ENCODE measurements at regions not wholly inside any gene's neighbourhood (a gene's known extent, or its start where the extent isn't known, plus 50 kb on each side); places are given as distances from the start of the nearest gene placed in this dataset.
A peak's percentile ranks its signal among the peaks of the same experiment; 100 is the strongest.

DNA sequence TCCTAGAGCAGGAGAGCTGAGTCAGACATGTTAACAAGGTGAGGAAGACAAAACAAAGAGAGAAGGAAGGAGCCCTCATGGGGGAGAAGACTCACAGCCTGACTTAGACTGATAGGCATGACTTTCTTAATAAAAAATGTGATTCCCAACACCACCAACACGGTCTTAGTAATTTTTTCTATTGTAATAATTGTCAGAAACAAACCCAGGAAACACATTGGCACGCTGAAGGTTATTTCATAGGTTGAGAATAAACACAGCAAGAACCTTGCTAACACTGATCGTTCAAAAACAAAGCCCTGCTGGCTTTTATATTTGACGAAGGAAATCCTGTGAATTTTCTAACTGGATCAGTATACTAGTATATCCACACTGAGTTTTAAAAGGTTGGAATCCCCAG is 286.8 kb downstream of the HACE1 start:
- no peak for DNase-seq

DNA sequence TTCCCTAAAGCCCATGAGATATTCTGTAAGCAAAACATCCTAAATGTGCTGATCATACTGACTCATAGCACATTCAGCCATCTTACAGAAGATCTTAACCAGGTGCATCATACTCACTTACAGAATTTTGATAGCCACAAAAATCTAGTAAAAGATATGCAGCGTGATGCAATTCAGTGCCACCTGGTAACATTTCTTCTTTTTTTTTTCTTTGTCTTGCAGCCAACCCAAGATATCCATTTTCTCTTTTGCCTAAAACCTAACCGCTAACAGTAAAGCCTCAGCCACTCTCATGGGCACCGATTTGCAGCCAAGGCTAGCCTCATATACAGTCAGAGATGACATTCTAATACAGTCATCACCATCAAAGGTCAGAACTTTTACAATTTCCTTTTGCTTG is 293.3 kb downstream of the HACE1 start:
- DNase-seq: no peak

DNA sequence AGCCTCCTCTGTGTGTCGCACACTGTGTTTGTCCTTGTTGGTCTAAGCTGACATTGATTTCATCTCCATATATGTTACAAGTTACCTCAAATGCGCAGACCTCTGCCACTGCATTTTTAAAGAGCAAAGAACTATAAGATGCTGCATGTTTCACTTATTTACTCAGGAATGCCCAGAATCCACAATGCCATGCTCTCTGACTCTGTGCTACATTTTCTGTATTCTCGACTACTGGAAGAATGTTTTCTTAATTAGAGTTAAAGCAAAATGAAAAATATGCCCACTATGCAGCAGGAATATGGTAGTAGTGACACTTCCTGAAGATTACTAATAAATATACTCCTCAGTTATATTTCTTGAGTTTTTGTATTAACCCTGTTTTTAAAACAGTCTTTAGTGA is 296.4 kb downstream of the HACE1 start:
- no peak for DNase-seq

DNA sequence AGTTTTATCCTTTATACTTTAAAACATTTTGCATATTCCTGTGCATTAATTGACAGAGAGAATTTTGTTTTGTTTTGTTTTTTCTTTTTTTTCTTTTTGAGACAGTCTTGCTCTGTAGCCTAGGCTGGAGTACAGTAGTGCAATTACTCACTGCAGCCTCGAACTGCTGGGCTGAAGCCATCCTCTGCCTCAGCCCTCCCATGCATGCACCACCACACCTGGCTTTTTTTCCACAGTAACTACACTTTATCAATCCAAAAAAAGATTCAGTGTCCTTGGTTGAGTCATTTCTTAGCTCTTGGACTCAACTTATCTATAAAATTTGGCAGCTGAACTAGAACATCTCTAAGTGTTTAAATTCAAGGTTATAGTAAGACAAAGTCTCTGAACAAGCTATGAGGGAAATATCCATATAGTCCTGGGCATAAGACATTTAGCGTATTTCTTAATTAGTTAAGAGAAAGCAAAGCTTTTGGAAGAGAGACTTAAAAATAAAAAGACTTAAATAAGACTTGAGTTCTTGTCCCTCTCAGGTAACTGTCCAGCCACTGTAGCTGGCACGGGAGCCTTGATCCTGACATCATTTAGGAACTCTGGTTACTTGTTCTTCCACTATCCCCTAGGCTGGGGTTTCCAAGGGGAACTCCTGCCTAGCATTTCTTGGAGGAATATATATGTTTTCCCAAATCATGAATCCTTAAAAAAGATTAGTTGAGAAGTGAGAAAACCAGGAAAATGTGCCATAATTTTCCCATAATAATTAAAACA is 300.1 kb downstream of the HACE1 start:
- DNase-seq: no peak

DNA sequence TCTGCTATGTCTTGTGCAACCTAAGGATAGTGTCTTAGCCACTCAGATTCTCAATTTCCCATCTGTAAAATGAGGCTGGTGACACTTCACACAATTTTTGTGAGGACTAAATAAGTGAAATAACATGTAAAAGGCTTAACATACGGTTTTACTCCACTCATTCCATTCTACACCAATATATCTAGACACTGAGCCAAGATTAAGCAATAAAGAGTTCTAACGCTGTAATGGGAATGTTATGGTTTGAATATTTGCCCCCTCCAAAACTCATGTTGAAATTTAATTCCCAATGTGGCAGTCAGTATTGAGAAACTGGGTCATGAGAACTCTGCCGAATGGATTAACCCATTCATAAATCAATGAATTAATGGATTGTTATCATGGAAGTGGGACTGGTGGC is 301.0 kb downstream of the HACE1 start:
- DNase-seq: no peak

DNA sequence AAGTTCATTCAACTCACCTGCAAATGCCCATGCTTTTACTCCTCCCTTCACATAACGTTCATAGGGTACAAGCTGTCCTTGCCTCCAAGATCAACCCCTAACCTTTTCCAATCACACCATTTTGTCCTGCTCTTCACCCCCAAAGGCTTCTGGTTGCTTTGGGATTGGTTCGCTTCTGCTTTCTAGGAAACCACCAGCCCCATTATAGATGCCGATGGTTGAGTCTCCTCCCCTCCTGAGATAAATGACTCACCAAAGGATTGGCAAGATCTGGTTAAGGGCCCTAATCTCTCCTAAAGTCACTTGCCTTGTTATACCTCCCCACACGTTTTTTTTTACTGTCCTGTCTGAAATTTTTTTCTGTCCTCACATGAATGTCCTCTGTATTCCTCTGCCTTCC is 311.4 kb downstream of the HACE1 start:
- no peak for DNase-seq

DNA sequence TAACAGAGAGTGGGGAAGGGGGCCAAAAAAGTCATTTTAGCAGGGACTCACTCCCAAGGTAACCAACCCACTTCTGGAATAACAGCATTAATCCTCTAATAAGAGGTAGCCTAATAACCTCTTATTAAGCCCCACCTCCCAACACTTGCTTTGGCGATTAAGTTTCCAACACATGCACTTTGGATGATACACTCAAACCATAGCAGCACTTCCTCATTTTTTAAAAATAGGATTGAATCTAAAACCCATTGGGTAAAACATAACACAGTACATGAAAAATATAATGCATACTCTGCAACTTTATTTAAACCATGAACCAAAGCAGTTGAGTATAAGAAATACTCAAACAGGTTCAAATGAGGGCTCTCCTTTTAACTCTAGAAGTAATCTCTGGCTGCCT is 318.3 kb downstream of the HACE1 start:
- DNase-seq: no peak

DNA sequence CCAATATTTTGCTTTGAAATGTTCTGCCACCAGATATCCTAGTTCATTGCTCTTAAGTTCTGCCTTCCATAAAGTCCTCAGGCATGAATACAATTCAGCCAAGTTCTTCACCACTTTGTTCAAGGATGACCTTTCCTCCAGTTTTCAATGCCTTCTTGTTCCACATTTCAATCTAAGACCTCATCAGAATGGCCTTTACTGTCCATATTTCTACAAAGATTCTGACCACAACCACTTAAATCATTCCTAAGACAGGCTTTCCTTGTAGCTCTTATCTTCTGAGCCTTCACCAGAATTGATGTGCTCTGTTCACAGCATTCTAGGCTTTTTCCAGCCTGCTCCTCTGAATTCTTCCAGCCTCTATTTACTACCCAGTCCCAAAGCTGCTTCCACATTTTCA is 319.0 kb downstream of the HACE1 start:
- no peak for DNase-seq

DNA sequence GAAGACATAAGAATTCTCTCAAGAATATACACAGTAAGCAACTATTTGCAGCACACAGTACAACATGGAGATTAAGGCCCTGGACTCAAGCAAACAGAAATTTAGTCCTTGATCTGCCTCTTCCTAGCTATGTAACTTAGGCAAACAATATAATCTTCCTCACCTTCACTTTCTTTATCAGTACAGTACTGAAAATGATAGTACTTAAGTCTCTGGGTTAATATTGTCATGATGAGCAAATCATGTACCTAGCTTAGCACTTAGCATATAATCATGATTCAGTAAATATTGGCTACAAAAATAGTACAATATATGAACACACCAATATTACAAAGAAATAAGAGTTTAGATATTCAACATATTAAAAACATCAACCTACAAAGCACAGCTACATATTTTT is 320.5 kb downstream of the HACE1 start:
- no peak for DNase-seq

DNA sequence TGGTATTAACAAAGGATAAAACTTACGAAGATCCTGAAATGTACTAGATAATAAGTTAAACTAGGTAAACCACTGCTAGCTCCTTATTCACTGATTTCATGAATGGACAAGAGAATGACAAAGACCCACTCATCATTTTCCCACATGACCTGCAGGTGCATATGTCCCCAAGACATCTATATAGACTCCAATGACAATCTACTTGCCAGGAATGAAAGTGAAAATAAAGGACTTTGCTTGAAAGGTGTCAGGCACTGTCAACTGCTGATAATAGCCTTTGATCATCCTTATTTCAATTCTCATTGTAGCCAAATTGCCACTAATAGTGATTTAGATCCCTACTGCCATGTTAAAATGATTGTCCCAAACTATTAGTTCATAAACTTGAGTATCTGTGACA is 321.8 kb downstream of the HACE1 start:
- DNase-seq: no peak

DNA sequence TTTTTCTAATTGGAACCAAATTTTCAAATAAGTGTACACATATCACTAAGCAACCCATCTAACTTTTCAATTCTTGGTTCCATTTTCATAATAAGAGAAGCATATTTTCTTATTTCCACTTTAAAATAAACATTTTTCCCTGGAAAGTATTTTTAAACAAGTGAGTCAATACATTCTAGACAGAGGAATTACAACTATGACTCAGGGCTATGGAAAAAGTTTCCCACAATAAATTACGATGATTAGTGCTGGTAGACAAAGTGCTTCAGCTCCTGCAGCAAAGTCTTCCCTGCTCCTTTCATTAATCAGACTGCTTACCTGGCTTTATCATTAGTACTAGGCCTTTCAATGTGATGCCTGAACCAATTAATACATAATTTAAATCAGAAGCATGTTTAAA is 322.5 kb downstream of the HACE1 start:
- DNase-seq: no peak

DNA sequence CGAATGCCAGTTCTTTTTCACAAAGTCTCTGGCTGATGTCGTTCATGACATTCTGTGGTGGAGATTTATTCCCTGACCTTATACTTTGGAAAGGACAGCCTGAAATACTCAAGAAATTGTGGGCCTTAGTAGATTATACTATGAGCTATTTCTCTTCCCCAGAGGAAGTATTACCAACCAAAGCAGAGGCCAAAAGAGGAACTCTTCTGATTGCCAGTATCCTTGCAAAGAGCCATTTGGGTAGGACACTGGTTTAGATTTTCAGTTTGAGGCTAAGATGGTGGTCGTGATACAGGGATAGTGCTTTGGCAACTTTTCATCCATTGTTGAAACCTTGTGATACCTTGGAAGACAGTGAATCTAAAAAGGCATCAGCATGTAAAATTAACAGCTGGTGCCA is 327.3 kb downstream of the HACE1 start:
- DNase-seq: no peak

DNA sequence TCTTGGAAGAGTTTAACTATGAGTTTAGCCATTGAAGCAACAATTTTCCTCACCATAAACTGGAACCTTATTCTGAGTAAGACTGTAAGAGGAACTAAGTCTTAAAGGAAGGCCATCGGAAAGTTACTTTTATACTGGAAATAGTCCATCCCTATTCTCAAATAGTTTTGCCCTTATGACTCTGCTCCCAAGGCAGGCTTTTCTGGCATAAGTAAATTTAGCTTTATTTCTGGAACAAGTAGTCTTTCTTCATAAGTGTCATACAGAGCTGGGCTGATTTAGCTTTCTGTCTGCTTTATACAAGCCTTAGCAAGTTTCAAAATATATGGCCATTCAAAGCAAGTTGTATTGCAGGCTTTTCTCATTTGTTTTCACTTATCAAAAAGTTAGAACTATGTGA is 328.1 kb downstream of the HACE1 start:
- no peak for DNase-seq

DNA sequence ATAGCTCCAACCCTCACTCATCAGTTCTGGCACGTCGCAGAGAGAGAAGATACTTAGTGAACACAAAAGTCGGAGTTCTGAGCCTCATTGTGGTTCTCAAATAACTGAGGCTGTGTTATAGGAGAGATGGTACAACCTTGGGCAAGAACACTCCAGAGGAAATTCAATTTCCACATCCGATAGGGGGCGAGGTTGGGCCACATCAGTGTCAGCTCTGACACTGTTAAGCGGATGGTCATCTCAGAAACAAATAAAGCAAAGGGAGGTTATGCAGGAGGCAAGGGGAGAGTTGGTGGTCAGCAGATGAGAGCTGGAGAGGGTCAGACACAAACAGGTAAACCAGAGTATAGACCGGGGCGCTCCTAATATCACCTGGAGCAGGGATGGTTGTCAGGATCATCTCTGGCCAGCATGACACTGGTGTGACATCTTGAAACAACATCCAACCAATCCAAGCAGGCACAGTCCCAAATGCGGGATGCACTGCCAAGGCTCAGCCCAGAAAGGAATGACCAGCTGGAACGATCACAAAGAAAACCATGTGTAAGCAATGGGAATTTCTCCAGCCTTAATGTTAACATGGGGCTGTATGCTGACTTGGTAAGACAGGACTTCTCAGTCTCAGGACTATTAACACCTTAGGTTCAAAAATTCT is 331.8 kb downstream of the HACE1 start:
- DNase-seq: no peak

DNA sequence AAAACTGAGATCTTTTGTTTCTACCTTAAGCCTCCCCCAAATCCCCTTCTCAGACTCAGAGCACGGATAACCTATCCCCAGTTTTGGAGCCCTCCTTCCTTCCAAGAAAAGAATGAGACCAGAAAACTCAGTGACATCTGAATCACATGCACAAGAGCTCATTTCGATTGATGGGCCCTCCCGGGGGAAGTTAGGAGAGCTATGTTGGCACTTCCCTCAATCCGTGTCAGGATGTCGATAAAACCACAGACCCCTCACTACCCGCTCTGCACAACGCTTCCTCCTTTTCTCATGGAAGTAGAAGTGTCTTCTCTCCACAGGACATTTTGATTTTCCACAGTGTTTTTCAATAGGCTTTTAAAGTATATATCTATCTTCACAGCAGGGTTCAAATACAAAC is 332.4 kb downstream of the HACE1 start:
- DNase-seq: no peak

DNA sequence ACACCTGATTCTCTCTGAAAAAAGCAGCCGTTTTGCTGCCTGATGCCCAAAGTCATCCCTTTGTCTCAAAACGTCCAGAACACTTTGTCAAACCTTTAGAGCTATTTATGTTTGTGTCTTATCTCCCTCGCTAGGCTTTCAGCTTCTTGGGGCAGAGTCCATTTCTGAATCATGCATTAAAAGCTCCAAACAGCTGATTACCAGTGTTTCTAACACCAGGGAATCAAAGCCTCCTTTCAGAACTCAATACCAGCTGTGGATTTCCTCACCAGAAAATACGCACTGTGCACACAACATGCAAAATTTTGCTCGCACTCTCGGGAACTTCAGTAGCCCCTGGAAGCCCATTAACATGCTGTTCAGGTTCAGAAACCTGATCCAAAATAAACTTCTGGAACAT is 333.3 kb downstream of the HACE1 start:
- DNase-seq: no peak

DNA sequence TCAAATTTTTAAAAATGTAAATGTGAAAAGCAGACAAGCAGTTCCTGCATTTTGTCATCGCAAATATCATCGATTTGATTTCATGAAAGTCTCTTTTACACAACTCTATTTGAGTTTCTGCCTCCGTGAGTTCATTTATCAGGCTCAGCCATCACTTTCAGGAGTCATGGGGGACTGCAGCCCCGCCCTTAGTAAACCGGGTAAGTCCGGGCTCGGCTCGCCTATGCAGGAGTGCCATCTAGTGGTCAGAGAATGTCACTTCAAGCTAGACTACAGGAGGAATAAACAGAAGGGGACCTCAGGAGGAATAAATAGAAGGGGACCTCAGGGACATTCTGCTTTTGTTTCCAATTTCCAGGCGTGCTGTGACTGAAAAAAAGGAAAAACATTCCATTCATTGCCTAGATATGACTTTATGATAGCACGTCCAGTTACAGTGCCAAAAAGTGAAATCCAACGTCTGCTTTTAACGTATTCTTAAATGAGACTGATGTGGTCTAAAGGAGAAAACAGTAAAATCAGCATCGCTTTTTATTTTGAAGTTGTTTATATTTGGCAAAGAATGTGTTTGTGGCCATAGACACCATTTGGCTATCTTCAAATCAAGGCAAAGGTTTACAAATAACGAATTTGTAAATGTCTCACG is 333.9 kb downstream of the HACE1 start:
- DNase-seq: peak; percentile 47 to 50

DNA sequence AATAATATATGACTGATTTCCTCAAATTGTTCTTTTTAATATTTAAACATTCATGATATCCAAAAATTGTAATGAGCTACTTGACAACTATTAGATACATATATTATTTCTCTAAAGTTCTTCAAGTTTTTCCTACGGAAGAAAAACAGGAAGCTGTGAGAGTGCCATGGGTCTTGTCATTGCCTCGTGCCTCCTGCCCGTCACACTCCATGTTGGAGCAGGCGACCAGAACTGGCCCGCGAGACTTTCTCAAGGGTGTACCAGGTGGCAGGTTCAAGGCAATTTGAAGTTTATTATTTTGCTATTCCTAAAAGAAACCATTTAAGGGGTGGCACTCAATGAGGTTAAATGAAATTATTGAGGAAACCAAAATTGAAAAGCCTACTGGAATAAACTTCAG is 337.2 kb downstream of the HACE1 start:
- no peak for DNase-seq

DNA sequence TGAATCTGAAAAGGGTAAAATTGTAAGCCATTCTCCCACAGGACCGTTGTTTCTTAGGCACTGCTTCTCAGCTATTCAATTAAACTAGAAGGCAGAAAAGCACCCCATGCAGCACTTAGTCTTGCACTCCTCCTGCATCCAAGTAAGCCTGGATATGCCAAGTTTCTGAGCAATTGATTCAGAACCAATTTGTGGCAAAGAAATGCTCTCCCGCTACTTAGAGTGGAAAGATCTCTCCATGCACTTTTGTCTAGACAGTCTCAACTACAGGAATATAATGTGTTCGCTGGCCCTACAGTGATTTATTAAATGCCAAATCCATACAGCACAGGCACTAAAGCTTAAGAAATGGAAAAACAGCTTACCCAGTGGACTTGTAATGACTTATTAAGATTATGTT is 338.5 kb downstream of the HACE1 start:
- no peak for DNase-seq

DNA sequence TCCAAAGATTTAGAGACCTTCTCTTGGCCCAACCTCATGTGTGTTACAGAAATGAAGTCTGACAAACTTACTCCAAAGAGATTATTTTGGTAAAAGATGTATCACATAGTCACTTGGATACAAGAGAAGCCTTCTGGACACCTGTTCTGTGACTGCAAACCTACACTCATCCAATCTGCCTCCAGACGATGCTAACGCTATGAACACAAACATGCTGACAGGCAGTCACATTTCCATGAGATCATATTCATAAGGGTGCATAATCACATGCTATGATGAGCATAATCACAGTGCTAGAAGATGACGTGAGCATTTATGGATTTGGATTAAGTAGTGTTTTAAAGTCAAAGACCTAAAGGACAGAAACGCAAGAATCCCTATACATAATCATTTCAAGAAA is 340.2 kb downstream of the HACE1 start:
- no peak for DNase-seq

DNA sequence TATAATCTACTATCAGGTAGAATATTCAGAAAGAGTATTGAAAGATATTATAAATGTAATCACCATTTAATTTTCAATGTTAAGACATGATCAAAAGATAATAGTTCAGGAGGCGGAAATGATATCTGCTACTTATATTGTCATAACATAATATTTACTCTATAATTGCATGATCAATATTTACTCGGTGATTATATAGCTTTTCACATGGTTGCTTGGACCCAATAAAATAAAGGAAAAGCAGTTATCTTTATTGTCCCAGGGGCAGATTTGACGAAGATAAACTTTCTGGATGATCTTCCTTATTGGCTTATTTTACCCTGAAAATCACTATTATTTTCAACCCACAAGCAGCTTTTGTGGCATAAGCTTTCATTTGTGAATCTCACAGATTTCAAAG is 350.4 kb downstream of the HACE1 start:
- no peak for DNase-seq

DNA sequence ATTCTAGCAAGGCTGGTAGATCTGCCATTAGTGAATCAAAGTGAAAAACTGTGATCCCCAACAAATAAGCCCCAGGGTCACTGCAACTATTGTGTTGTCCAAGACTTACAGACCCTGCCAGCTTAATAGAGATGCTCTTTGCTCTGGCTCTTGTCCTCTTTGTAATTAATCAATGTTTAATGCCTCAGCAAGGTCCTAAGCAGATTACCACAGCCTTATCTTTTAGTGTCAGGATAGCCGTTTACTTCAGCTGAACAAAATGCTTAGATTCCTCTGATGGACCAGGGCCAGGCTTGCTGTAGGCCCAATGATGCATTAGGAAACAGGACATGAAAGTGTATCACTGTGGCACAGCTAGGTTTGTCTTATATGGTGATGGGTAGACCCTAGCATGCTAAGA is 353.3 kb downstream of the HACE1 start:
- DNase-seq: no peak

DNA sequence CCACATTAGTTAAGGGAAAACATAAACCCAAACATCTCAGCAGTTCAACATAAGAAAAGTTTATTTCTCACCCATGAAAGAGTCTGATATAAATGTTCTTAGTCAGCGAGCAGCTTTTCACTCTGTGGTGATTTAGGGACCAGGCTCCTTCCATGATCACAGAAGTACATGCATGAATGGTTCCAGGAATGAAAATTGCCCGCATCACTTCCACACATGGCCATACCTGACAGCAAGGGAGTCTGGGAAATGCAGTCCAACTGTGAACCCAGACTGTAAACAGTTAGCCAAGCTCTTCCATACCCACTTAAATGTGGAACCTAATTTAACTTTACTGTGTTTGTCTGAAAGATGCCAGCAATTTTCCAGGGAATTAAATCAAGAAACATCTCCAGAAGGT is 353.9 kb downstream of the HACE1 start:
- no peak for DNase-seq

DNA sequence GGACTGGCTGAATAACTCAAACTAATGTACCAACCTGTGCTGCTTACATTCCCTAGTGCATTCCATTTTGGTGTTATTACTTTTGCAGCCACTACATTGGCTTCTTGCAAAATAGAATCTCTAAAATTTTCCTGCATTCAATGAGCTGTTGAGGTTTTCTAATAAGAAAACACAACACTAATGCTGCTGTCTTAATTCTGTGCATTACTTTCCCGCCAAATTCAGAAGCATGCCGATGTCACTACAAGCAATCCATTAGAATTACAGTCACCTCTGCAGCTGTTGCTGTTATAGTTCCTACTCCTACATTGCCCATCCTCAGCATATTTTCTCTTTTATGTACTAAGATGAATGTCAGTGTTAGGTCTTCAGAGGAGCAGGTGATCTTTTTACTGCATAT is 359.5 kb downstream of the HACE1 start:
- DNase-seq: no peak

DNA sequence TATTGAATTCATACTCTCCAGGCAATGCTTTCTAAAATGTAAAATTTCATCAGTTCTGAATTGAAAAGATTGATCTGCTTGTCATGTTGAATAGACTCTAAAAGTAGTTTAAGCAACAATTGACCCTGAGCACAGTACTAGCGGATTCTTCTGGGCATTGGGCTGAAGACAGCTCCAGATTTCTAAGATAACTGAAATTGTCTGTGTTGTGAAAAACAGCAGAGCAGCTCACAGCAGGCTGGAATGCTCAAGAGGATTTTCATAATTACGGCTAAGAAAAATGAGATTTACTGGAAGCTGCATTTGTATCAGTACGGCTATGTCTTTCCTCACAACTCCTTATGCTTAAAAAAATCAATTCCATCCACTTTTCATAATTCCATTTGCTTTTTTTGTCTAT is 373.7 kb downstream of the HACE1 start:
- DNase-seq: no peak

All from stimulated activated CD4-positive, alpha-beta T cell treated with anti-CD3 and anti-CD28 coated beads, Interleukin-4, amount 100 ng/mL, for 4 hours (primary cell).